OCI-LY1 (cell line): ENCODE measurements at regions not wholly inside any gene's neighbourhood (a gene's known extent, or its start where the extent isn't known, plus 50 kb on each side); places are given as distances from the start of the nearest gene placed in this dataset.

ENCODE experiments used
- H2AFZ ChIP-seq: fragments of 200-600 bp; sonication (generic), shearing (Covaris generic); 2 replicates; pipeline ENCODE4 v1.6.0; 2014; ENCODE audit warnings: antibody characterized with exemption, mild to moderate bottlenecking, low read length
- H3F3A ChIP-seq: fragments of 200-600 bp; sonication (generic), shearing (Covaris generic); 2 replicates; pipeline ENCODE4 v1.6.0; 2014; ENCODE audit warnings: mild to moderate bottlenecking, antibody characterized with exemption, low read length, moderate library complexity; ENCODE audit not compliant: insufficient read depth
- H3K27ac ChIP-seq: fragments of 200-600 bp; sonication (generic); 2 replicates; pipeline ENCODE4 v1.5.1; 2014; ENCODE audit warnings: low read length, mixed run types, mild to moderate bottlenecking, low read depth; ENCODE audit not compliant: poor library complexity, severe bottlenecking
- H3K27me3 ChIP-seq: fragments of 200-600 bp; sonication (generic); 2 replicates; pipeline ENCODE4 v1.6.0; 2014; ENCODE audit warnings: antibody characterized with exemption, mild to moderate bottlenecking, low read length, moderate library complexity; ENCODE audit not compliant: insufficient read depth
- H3K36me3 ChIP-seq: fragments of 200-600 bp; sonication (generic); 2 replicates; pipeline ENCODE4 v1.6.1; 2014; ENCODE audit warnings: mild to moderate bottlenecking, antibody characterized with exemption, low read length, moderate library complexity, mixed read lengths; ENCODE audit not compliant: insufficient read depth
- H3K4me1 ChIP-seq: fragments of 200-600 bp; sonication (generic); 2 replicates; pipeline ENCODE4 v1.5.1; 2014; ENCODE audit warnings: mild to moderate bottlenecking, low read length, moderate library complexity; ENCODE audit not compliant: insufficient read depth, severe bottlenecking
- H3K4me2 ChIP-seq: fragments of 200-600 bp; sonication (generic), shearing (Covaris generic); 2 replicates; pipeline ENCODE4 v1.6.1; 2014; ENCODE audit warnings: low read length
- H3K4me3 ChIP-seq: fragments of 200-600 bp; sonication (generic); 2 replicates; pipeline ENCODE4 v1.5.1; 2014; ENCODE audit warnings: low read length, low read depth, mild to moderate bottlenecking, mixed read lengths; ENCODE audit not compliant: poor library complexity, severe bottlenecking
- H3K79me2 ChIP-seq: fragments of 200-600 bp; shearing (Covaris generic); 2 replicates; pipeline ENCODE4 v1.6.1; 2016; ENCODE audit warnings: mixed run types, low read length, mixed read lengths; ENCODE audit not compliant: insufficient read depth
- H3K9ac ChIP-seq: fragments of 200-600 bp; sonication (generic), shearing (Covaris generic); 2 replicates; pipeline ENCODE4 v1.6.1; 2014; ENCODE audit warnings: mild to moderate bottlenecking, low read length, mixed read lengths
- H3K9me2 ChIP-seq: fragments of 200-600 bp; sonication (generic), shearing (Covaris generic); 2 replicates; pipeline ENCODE4 v1.6.1; 2014; ENCODE audit warnings: low read depth, mild to moderate bottlenecking, low read length, mixed read lengths
- H3K9me3 ChIP-seq: fragments of 200-600 bp; shearing (Covaris generic); 2 replicates; pipeline ENCODE4 v1.6.1; 2014; ENCODE audit warnings: low read length, mixed read lengths
- H4K20me1 ChIP-seq: fragments of 200-600 bp; sonication (generic), shearing (Covaris generic); 2 replicates; pipeline ENCODE4 v1.6.0; 2016; ENCODE audit warnings: mild to moderate bottlenecking, low read length; ENCODE audit not compliant: insufficient read depth
- CTCF ChIP-seq: fragments of 200-600 bp; sonication (generic), shearing (Covaris generic); IDR thresholded peaks from 2 replicates; pipeline ENCODE4 v1.5.1; 2017; ENCODE audit warnings: mild to moderate bottlenecking, antibody characterized with exemption, low read length, moderate library complexity, mixed read lengths
- EZH2 ChIP-seq: fragments of 200-600 bp; sonication (generic), shearing (Covaris generic); IDR thresholded peaks from 2 replicates; pipeline ENCODE4 v1.8.0; 2017; ENCODE audit warnings: borderline replicate concordance, mixed run types, mild to moderate bottlenecking, antibody characterized with exemption, low read length, moderate library complexity, mixed read lengths

- no peaks in the 10 kb centered on the region for H3K36me3 ChIP-seq
- H3K27me3 ChIP-seq, result no peaks in the 10 kb centered on the region
- H3K9ac ChIP-seq, result no peak overlapping the region
- no peaks in the 10 kb centered on the region for H4K20me1 ChIP-seq
- H3K79me2 ChIP-seq, result no peaks in the 10 kb centered on the region
- H3K4me1 ChIP-seq, result no peaks in the 10 kb centered on the region
- no peak overlapping the region for H3K27ac ChIP-seq
- no peak overlapping the region for H2AFZ ChIP-seq
- H3F3A ChIP-seq, result no peaks in the 10 kb centered on the region
- no peaks in the 10 kb centered on the region for H3K9me3 ChIP-seq
- no peaks in the 10 kb centered on the region for H3K9me2 ChIP-seq
- no peak for TF ChIP-seq CTCF
- no peak for TF ChIP-seq EZH2
- H3K4me3 ChIP-seq, result no peak overlapping the region
- no peak overlapping the region for H3K4me2 ChIP-seq
These were observed 52.5 kb upstream of the PPM1J start for GRCh38 chr1:112767646-112768045.
